ENCODE measurements at regions not wholly inside any gene's neighbourhood (a gene's known extent, or its start where the extent isn't known, plus 50 kb on each side); places are given as distances from the start of the nearest gene placed in this dataset.

GRCh38 chr12:89969093-89969492 lies 260.5 kb upstream of the ATP2B1 start:
- no peak for TF ChIP-seq POLR2A (IDR thresholded peaks at IDR 0.05)
- TF ChIP-seq, protein P1, sequence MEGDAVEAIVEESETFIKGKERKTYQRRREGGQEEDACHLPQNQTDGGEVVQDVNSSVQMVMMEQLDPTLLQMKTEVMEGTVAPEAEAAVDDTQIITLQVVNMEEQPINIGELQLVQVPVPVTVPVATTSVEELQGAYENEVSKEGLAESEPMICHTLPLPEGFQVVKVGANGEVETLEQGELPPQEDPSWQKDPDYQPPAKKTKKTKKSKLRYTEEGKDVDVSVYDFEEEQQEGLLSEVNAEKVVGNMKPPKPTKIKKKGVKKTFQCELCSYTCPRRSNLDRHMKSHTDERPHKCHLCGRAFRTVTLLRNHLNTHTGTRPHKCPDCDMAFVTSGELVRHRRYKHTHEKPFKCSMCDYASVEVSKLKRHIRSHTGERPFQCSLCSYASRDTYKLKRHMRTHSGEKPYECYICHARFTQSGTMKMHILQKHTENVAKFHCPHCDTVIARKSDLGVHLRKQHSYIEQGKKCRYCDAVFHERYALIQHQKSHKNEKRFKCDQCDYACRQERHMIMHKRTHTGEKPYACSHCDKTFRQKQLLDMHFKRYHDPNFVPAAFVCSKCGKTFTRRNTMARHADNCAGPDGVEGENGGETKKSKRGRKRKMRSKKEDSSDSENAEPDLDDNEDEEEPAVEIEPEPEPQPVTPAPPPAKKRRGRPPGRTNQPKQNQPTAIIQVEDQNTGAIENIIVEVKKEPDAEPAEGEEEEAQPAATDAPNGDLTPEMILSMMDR (IDR thresholded peaks at IDR 0.05), result no peak
